ENCODE measurements at regions not wholly inside any gene's neighbourhood (a gene's known extent, or its start where the extent isn't known, plus 50 kb on each side); places are given as distances from the start of the nearest gene placed in this dataset.

GRCh38 chr21:19792004-19792403 lies 1206.2 kb upstream of the NCAM2 start:
- 57 to 72% methylated on average over 4 of the region's 4 CpGs for WGBS, 2 donors (ENCODE audit: low coverage in 1 of 2)
- no peaks in the 10 kb centered on the region for H3K27me3 ChIP-seq

GRCh38 chr21:19807201-19807600 lies 1191.0 kb upstream of the NCAM2 start:
- no peaks in the 10 kb centered on the region for H3K9me3 ChIP-seq
- H3K27me3 ChIP-seq: no peaks in the 10 kb centered on the region
- no peak overlapping the region for H3K4me3 ChIP-seq
- WGBS, 2 donors (ENCODE audit: low coverage in 1 of 2): 24 to 27% methylated on average over 1 of the region's 1 CpG
- no peak overlapping the region for H3K27ac ChIP-seq
- H3K36me3 ChIP-seq: no peaks in the 10 kb centered on the region
- no peaks in the 10 kb centered on the region for H3K4me1 ChIP-seq
- ATAC-seq: no peak
- TF ChIP-seq POLR2A (IDR thresholded peaks at IDR 0.05): no peak
- TF ChIP-seq EP300 (IDR thresholded peaks at IDR 0.05): no peak
- no peak for TF ChIP-seq CTCF (IDR thresholded peaks at IDR 0.05)
- TF ChIP-seq POLR2AphosphoS5 (IDR thresholded peaks at IDR 0.05): no peak

More at GRCh38 chr21:19792004-19792403, 1206.2 kb upstream of the NCAM2 start:
- Histone ChIP-seq H3K4me1 (no peaks in the 10 kb centered on the region), H3K36me3 (no peaks in the 10 kb centered on the region), H3K9me3 (no peaks in the 10 kb centered on the region), H3K4me3 (no peak overlapping the region), H3K27ac (no peak overlapping the region)
- TF ChIP-seq POLR2AphosphoS5 (IDR thresholded peaks at IDR 0.05) (no peak), POLR2A (IDR thresholded peaks at IDR 0.05) (no peak), CTCF (IDR thresholded peaks at IDR 0.05) (no peak), EP300 (IDR thresholded peaks at IDR 0.05) (no peak)
- no peak for ATAC-seq

GRCh38 chr21:19810779-19811178 lies 1187.4 kb upstream of the NCAM2 start:
- no peaks in the 10 kb centered on the region for H3K36me3 ChIP-seq
- H3K4me3 ChIP-seq: no peak overlapping the region
- TF ChIP-seq POLR2A (IDR thresholded peaks at IDR 0.05): no peak
- no peak for TF ChIP-seq CTCF (IDR thresholded peaks at IDR 0.05)
- TF ChIP-seq EP300 (IDR thresholded peaks at IDR 0.05): no peak
- TF ChIP-seq POLR2AphosphoS5 (IDR thresholded peaks at IDR 0.05): no peak
- no peaks in the 10 kb centered on the region for H3K9me3 ChIP-seq
- no peak for ATAC-seq
- no peaks in the 10 kb centered on the region for H3K27me3 ChIP-seq
- H3K27ac ChIP-seq: no peak overlapping the region
- 78% methylated on average over 4 of the region's 5 CpGs for WGBS, 2 donors (ENCODE audit: low coverage in 1 of 2)
- H3K4me1 ChIP-seq: no peaks in the 10 kb centered on the region

GRCh38 chr21:19830446-19830845 lies 1167.8 kb upstream of the NCAM2 start:
- ATAC-seq: no peak
- H3K4me1 ChIP-seq: no peaks in the 10 kb centered on the region
- WGBS, 2 donors (ENCODE audit: low coverage in 1 of 2): 66 to 71% methylated on average over 2 of the region's 2 CpGs
- no peaks in the 10 kb centered on the region for H3K27me3 ChIP-seq
- H3K9me3 ChIP-seq: no peaks in the 10 kb centered on the region
- TF ChIP-seq POLR2AphosphoS5 (IDR thresholded peaks at IDR 0.05) (no peak), CTCF (IDR thresholded peaks at IDR 0.05) (no peak), EP300 (IDR thresholded peaks at IDR 0.05) (no peak), POLR2A (IDR thresholded peaks at IDR 0.05) (no peak)
- H3K36me3 ChIP-seq: no peaks in the 10 kb centered on the region
- H3K27ac ChIP-seq: no peak overlapping the region
- no peak overlapping the region for H3K4me3 ChIP-seq

- H3K9me3 ChIP-seq: no peaks in the 10 kb centered on the region
- H3K4me3 ChIP-seq: no peak overlapping the region
- H3K4me1 ChIP-seq: no peaks in the 10 kb centered on the region
- no peak for ATAC-seq
- H3K36me3 ChIP-seq: no peaks in the 10 kb centered on the region
- no peaks in the 10 kb centered on the region for H3K27me3 ChIP-seq
- no peak overlapping the region for H3K27ac ChIP-seq
- WGBS, 2 donors (ENCODE audit: low coverage in 1 of 2): 76 to 77% methylated on average over 2 of the region's 2 CpGs
- no peak for TF ChIP-seq EP300 (IDR thresholded peaks at IDR 0.05)
- no peak for TF ChIP-seq CTCF (IDR thresholded peaks at IDR 0.05)
- TF ChIP-seq POLR2A (IDR thresholded peaks at IDR 0.05): no peak
- no peak for TF ChIP-seq POLR2AphosphoS5 (IDR thresholded peaks at IDR 0.05)
Measured at GRCh38 chr21:19832551-19832950, 1165.7 kb upstream of the NCAM2 start.

Data from gastroesophageal sphincter (tissue), 4 donors.